ENCODE measurements at regions not wholly inside any gene's neighbourhood (a gene's known extent, or its start where the extent isn't known, plus 50 kb on each side); places are given as distances from the start of the nearest gene placed in this dataset.

GRCh38 chr15:59847968-59848367 is 156.1 kb upstream of the FOXB1 start:
- TF ChIP-seq CTCF (IDR thresholded peaks at IDR 0.05 in 8 of 11, conservative IDR thresholded peaks at IDR 0.05 in 3 of 11) (no peak), POLR2A (IDR thresholded peaks at IDR 0.05) (no peak), POLR2AphosphoS5 (IDR thresholded peaks at IDR 0.05) (no peak)

All from spleen (tissue), 7 donors.